ENCODE measurements at regions not wholly inside any gene's neighbourhood (a gene's known extent, or its start where the extent isn't known, plus 50 kb on each side); places are given as distances from the start of the nearest gene placed in this dataset.

DNA sequence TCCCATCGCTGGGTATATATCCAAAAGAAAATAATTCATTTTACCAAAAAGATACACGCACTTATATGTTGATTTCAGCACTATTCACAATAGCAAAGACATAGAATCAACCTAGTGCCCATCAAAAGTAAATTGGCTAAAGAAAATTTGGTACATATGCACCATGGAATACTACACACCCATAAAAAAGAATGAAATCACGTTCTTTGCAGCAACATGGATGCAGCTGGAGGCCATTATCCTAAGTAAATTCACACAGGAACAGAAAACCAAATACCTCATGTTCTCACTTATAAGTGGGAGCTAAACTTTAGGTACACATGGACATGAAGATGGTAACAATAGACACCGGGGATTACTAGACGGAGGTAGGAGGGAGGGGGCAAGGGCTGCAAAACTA, 50.0 kb upstream of the ZNF644 start:
- TF ChIP-seq TRIM28 (IDR thresholded peaks at IDR 0.05) (no peak), CEBPB (tag; IDR thresholded peaks at IDR 0.05) (no peak), POLR2A (conservative IDR thresholded peaks at IDR 0.05) (no peak), RB1 (IDR thresholded peaks at IDR 0.05; ENCODE audit: low read depth) (no peak), GATA2 (CRISPR knock-in tag; IDR thresholded peaks at IDR 0.05) (no peak), ETS2 (tag; IDR thresholded peaks at IDR 0.05; ENCODE audit: borderline replicate concordance, poor library complexity, severe bottlenecking) (no peak), POLR2AphosphoS5 (IDR thresholded peaks at IDR 0.05; ENCODE audit: control insufficient read depth, insufficient read depth, low read depth, low read length) (no peak), RFX5 (IDR thresholded peaks at IDR 0.05; ENCODE audit: low read depth, low read length) (no peak), SMARCA5 (IDR thresholded peaks at IDR 0.05) (no peak)
- TF ChIP-seq, protein P1, sequence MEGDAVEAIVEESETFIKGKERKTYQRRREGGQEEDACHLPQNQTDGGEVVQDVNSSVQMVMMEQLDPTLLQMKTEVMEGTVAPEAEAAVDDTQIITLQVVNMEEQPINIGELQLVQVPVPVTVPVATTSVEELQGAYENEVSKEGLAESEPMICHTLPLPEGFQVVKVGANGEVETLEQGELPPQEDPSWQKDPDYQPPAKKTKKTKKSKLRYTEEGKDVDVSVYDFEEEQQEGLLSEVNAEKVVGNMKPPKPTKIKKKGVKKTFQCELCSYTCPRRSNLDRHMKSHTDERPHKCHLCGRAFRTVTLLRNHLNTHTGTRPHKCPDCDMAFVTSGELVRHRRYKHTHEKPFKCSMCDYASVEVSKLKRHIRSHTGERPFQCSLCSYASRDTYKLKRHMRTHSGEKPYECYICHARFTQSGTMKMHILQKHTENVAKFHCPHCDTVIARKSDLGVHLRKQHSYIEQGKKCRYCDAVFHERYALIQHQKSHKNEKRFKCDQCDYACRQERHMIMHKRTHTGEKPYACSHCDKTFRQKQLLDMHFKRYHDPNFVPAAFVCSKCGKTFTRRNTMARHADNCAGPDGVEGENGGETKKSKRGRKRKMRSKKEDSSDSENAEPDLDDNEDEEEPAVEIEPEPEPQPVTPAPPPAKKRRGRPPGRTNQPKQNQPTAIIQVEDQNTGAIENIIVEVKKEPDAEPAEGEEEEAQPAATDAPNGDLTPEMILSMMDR (IDR thresholded peaks at IDR 0.05 in 2 of 3, conservative IDR thresholded peaks at IDR 0.05 in 1 of 3; ENCODE audit: insufficient read depth in 2 of 3, low read depth in 1 of 3, low read length in 3 of 3) = no peak
- TF ChIP-seq, protein P2, sequence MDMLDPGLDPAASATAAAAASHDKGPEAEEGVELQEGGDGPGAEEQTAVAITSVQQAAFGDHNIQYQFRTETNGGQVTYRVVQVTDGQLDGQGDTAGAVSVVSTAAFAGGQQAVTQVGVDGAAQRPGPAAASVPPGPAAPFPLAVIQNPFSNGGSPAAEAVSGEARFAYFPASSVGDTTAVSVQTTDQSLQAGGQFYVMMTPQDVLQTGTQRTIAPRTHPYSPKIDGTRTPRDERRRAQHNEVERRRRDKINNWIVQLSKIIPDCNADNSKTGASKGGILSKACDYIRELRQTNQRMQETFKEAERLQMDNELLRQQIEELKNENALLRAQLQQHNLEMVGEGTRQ (CRISPR knock-in tag; IDR thresholded peaks at IDR 0.05) = no peak
- TF ChIP-seq, protein P3, sequence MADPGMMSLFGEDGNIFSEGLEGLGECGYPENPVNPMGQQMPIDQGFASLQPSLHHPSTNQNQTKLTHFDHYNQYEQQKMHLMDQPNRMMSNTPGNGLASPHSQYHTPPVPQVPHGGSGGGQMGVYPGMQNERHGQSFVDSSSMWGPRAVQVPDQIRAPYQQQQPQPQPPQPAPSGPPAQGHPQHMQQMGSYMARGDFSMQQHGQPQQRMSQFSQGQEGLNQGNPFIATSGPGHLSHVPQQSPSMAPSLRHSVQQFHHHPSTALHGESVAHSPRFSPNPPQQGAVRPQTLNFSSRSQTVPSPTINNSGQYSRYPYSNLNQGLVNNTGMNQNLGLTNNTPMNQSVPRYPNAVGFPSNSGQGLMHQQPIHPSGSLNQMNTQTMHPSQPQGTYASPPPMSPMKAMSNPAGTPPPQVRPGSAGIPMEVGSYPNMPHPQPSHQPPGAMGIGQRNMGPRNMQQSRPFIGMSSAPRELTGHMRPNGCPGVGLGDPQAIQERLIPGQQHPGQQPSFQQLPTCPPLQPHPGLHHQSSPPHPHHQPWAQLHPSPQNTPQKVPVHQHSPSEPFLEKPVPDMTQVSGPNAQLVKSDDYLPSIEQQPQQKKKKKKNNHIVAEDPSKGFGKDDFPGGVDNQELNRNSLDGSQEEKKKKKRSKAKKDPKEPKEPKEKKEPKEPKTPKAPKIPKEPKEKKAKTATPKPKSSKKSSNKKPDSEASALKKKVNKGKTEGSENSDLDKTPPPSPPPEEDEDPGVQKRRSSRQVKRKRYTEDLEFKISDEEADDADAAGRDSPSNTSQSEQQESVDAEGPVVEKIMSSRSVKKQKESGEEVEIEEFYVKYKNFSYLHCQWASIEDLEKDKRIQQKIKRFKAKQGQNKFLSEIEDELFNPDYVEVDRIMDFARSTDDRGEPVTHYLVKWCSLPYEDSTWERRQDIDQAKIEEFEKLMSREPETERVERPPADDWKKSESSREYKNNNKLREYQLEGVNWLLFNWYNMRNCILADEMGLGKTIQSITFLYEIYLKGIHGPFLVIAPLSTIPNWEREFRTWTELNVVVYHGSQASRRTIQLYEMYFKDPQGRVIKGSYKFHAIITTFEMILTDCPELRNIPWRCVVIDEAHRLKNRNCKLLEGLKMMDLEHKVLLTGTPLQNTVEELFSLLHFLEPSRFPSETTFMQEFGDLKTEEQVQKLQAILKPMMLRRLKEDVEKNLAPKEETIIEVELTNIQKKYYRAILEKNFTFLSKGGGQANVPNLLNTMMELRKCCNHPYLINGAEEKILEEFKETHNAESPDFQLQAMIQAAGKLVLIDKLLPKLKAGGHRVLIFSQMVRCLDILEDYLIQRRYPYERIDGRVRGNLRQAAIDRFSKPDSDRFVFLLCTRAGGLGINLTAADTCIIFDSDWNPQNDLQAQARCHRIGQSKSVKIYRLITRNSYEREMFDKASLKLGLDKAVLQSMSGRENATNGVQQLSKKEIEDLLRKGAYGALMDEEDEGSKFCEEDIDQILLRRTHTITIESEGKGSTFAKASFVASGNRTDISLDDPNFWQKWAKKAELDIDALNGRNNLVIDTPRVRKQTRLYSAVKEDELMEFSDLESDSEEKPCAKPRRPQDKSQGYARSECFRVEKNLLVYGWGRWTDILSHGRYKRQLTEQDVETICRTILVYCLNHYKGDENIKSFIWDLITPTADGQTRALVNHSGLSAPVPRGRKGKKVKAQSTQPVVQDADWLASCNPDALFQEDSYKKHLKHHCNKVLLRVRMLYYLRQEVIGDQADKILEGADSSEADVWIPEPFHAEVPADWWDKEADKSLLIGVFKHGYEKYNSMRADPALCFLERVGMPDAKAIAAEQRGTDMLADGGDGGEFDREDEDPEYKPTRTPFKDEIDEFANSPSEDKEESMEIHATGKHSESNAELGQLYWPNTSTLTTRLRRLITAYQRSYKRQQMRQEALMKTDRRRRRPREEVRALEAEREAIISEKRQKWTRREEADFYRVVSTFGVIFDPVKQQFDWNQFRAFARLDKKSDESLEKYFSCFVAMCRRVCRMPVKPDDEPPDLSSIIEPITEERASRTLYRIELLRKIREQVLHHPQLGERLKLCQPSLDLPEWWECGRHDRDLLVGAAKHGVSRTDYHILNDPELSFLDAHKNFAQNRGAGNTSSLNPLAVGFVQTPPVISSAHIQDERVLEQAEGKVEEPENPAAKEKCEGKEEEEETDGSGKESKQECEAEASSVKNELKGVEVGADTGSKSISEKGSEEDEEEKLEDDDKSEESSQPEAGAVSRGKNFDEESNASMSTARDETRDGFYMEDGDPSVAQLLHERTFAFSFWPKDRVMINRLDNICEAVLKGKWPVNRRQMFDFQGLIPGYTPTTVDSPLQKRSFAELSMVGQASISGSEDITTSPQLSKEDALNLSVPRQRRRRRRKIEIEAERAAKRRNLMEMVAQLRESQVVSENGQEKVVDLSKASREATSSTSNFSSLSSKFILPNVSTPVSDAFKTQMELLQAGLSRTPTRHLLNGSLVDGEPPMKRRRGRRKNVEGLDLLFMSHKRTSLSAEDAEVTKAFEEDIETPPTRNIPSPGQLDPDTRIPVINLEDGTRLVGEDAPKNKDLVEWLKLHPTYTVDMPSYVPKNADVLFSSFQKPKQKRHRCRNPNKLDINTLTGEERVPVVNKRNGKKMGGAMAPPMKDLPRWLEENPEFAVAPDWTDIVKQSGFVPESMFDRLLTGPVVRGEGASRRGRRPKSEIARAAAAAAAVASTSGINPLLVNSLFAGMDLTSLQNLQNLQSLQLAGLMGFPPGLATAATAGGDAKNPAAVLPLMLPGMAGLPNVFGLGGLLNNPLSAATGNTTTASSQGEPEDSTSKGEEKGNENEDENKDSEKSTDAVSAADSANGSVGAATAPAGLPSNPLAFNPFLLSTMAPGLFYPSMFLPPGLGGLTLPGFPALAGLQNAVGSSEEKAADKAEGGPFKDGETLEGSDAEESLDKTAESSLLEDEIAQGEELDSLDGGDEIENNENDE (IDR thresholded peaks at IDR 0.05; ENCODE audit: low read depth, low read length) = no peak

All from K562 (cell line).